DND-41 (cell line): ENCODE measurements at regions not wholly inside any gene's neighbourhood (a gene's known extent, or its start where the extent isn't known, plus 50 kb on each side); places are given as distances from the start of the nearest gene placed in this dataset.
A peak's percentile ranks its signal among the peaks of the same experiment; 100 is the strongest.

Source experiments
- ATAC-seq: fragments of 200-7000 bp; cut with Tn5 transposase; 3 replicates; pipeline ENCODE4 v1.9.1; 2021; ENCODE audit warnings: low read depth; ENCODE audit not compliant: insufficient read depth
- DNase-seq: peaks from one replicate; pipeline ENCODE4 v3.0.0-alpha.2; 2020
- H2AFZ ChIP-seq: 2 replicates; pipeline ENCODE4 v1.6.0; 2012; ENCODE audit warnings: low read depth, low read length
- H3K27ac ChIP-seq: 2 replicates; pipeline ENCODE4 v1.5.1; 2012; ENCODE audit warnings: low read length, inconsistent platforms
- H3K27me3 ChIP-seq: fragments of 200-600 bp; sonication (generic); 2 replicates; pipeline ENCODE4 v1.6.0; 2012; ENCODE audit warnings: low read length, mild to moderate bottlenecking, inconsistent platforms; ENCODE audit not compliant: insufficient read depth, poor library complexity
- H3K36me3 ChIP-seq: 2 replicates; pipeline ENCODE4 v1.5.1; 2012; ENCODE audit warnings: low read length, inconsistent platforms; ENCODE audit not compliant: insufficient read depth
- H3K4me1 ChIP-seq: 2 replicates; pipeline ENCODE4 v1.5.1; 2012; ENCODE audit warnings: mild to moderate bottlenecking, low read length; ENCODE audit not compliant: insufficient read depth
- H3K4me2 ChIP-seq: 2 replicates; pipeline ENCODE4 v1.6.0; 2012; ENCODE audit warnings: mild to moderate bottlenecking, moderate library complexity, low read length, inconsistent platforms; ENCODE audit not compliant: insufficient read depth
- H3K4me3 ChIP-seq, 2 experiments: fragments of 200-600 bp in 1 of 2; shearing (Covaris generic) in 1 of 2; 2 replicates each; pipeline ENCODE4 v1.5.1; 2012 to 2016; ENCODE audit warnings: inconsistent platforms in 2 of 2, low read length in 2 of 2, mild to moderate bottlenecking in 2 of 2, low read depth in 1 of 2, moderate library complexity in 1 of 2
- H3K79me2 ChIP-seq: 2 replicates; pipeline ENCODE4 v1.6.0; 2012; ENCODE audit warnings: low read length, inconsistent platforms; ENCODE audit not compliant: insufficient read depth
- H3K9ac ChIP-seq: 2 replicates; pipeline ENCODE4 v1.6.0; 2012; ENCODE audit warnings: low read depth, mild to moderate bottlenecking, inconsistent platforms, low read length, moderate library complexity
- H3K9me3 ChIP-seq: 2 replicates; pipeline ENCODE4 v1.5.1; 2012; ENCODE audit warnings: low read length, moderate library complexity, mild to moderate bottlenecking, inconsistent platforms; ENCODE audit not compliant: insufficient read depth, severe bottlenecking
- H4K20me1 ChIP-seq: 2 replicates; pipeline ENCODE4 v1.6.0; 2012; ENCODE audit warnings: low read length; ENCODE audit not compliant: insufficient read depth
- CTCF ChIP-seq: IDR thresholded peaks from 2 replicates; pipeline ENCODE4 v1.5.1; 2012; ENCODE audit warnings: borderline replicate concordance, low read length, moderate library complexity, mild to moderate bottlenecking; ENCODE audit not compliant: poor library complexity, severe bottlenecking; ENCODE audit errors: extremely low read depth
- EZH2 ChIP-seq: IDR thresholded peaks from 3 replicates; pipeline ENCODE4 v1.6.1; 2012; ENCODE audit warnings: borderline replicate concordance, low read depth, mild to moderate bottlenecking, moderate library complexity, low read length, inconsistent platforms; ENCODE audit not compliant: severe bottlenecking

GRCh38 chr22:48039326-48039725 is 1276.9 kb downstream of the TBC1D22A start:
- ATAC-seq = no peak
- TF ChIP-seq CTCF (no peak), EZH2 (no peak)

GRCh38 chr22:48037618-48038017 is 1275.2 kb downstream of the TBC1D22A start:
- Histone ChIP-seq H4K20me1 (no peaks in the 10 kb centered on the region), H3K4me3 (no peak overlapping the region), H2AFZ (no peak overlapping the region), H3K9me3 (no peaks in the 10 kb centered on the region), H3K27ac (no peak overlapping the region; the same call in 1 of the 2 replicates), H3K79me2 (no peaks in the 10 kb centered on the region), H3K36me3 (no peaks in the 10 kb centered on the region), H3K27me3 (no peaks in the 10 kb centered on the region), H3K9ac (no peak overlapping the region), H3K4me2 (no peak overlapping the region), H3K4me1 (peaks cover 16% of the 10 kb centered on the region)
- DNase-seq = no peak
- TF ChIP-seq EZH2 (no peak), CTCF (no peak)
- no peak for ATAC-seq

More at GRCh38 chr22:48039326-48039725, 1276.9 kb downstream of the TBC1D22A start:
- no peaks in the 10 kb centered on the region for H3K36me3 ChIP-seq
- no peaks in the 10 kb centered on the region for H3K79me2 ChIP-seq
- H3K9ac ChIP-seq = no peak overlapping the region
- DNase-seq = no peak
- no peaks in the 10 kb centered on the region for H3K9me3 ChIP-seq
- no peaks in the 10 kb centered on the region for H3K27me3 ChIP-seq
- no peaks in the 10 kb centered on the region for H4K20me1 ChIP-seq
- H3K4me2 ChIP-seq = no peak overlapping the region
- H2AFZ ChIP-seq = no peak overlapping the region
- H3K4me3 ChIP-seq = no peak overlapping the region
- H3K4me1 ChIP-seq = peaks cover 33% of the 10 kb centered on the region
- H3K27ac ChIP-seq = peak overlapping the region; percentile 45; the same call in 1 of the 2 replicates

- Histone ChIP-seq H3K27ac (no peak overlapping the region), H3K79me2 (no peaks in the 10 kb centered on the region), H3K9ac (no peak overlapping the region), H3K27me3 (no peaks in the 10 kb centered on the region), H3K4me3 (no peak overlapping the region), H2AFZ (no peak overlapping the region), H3K9me3 (no peaks in the 10 kb centered on the region), H3K36me3 (no peaks in the 10 kb centered on the region), H3K4me2 (no peak overlapping the region), H4K20me1 (no peaks in the 10 kb centered on the region), H3K4me1 (peaks cover 10% of the 10 kb centered on the region)
- no peak for TF ChIP-seq CTCF
- TF ChIP-seq EZH2 = no peak
- no peak for DNase-seq
- no peak for ATAC-seq
These were observed 1273.4 kb downstream of the TBC1D22A start for GRCh38 chr22:48035897-48036296.

GRCh38 chr22:48031589-48031988 is 1269.1 kb downstream of the TBC1D22A start:
- Histone ChIP-seq H3K36me3 (no peaks in the 10 kb centered on the region), H3K9me3 (no peaks in the 10 kb centered on the region), H3K4me3 (no peak overlapping the region), H3K79me2 (no peaks in the 10 kb centered on the region), H3K9ac (no peak overlapping the region), H4K20me1 (no peaks in the 10 kb centered on the region), H3K27ac (no peak overlapping the region), H2AFZ (no peak overlapping the region), H3K27me3 (no peaks in the 10 kb centered on the region), H3K4me2 (no peak overlapping the region), H3K4me1 (no peaks in the 10 kb centered on the region)
- DNase-seq (no peak), ATAC-seq (no peak)
- TF ChIP-seq EZH2 = no peak
- TF ChIP-seq CTCF = no peak
